HG03060 (cell line): ENCODE measurements at regions not wholly inside any gene's neighbourhood (a gene's known extent, or its start where the extent isn't known, plus 50 kb on each side); places are given as distances from the start of the nearest gene placed in this dataset.
"Not testable (repeated sequence)": the region's sequence is repeated elsewhere in the genome, so short reads cannot be mapped to it uniquely, and the experiment has no call there.

Source experiments
- ATAC-seq: cut with Tn5 transposase; IDR thresholded peaks from one replicate; pipeline ENCODE4 v1.9.1; 2021; ENCODE audit warnings: low read depth, moderate number of reproducible peaks; ENCODE audit not compliant: unreplicated experiment

DNA sequence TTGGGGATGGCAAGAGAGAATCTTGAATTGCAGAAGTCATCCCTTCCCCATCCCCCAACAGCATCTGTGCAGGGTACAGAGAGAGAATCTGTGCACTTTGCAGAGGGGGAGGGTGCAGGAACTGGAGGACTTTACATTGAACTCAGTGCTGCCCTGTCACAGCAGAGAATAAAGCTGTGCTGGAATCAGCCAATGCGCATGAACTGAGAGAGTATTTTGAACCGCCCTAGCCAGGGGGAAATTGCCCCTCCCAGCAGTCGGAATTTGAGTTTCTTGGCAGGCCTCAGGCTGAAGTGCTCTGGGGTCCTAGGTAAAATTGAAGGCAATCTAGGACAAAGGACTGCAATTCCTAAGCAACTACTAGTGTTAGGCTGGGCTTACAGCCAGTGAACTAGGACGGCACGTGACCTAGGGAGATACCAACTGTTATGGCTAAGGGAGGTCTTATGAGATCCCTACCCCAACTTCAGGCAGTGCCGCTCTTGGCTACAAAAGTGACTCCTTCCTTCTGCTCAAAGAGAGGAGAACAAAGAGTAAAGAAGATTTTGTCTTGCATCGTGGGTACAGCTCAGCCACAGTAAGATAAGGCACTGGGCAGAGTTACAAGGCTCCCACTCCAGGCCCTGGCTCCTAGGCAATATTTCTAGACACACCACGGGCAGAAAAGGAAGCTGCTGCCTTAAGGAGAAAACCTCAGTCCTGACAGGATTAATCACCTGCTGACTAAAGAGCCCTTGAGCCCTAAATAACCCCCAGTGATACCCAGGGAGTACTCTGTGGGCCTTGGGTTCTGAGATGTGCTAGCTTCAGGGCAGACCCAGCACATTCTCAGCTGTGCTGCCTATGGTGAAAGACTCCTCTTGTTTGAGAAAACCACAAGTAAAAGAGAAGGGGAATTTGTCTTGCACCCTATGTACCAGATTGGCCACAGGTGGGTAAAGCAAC, 300.5 kb upstream of the ALCAM start:
- no peak for ATAC-seq

DNA sequence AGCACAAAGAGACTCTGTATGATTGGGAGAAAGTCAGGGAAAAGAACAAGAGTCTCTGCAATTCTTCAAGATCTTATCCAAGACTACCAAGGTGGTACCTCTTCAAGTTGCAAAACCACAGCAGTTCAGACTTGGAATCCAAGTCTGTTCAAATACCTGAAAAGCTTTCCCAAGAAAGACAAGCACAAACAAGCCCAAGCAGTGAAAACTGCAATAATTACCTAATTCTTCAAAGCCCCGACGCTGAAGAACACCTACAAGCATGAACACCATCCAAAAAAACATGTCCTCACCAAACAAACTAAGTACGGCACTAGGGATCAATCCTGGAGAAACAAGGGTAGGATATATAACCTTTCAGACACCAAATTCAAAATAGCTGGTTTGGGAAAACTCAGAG, 299.3 kb upstream of the ALCAM start:
- no peak for ATAC-seq

DNA sequence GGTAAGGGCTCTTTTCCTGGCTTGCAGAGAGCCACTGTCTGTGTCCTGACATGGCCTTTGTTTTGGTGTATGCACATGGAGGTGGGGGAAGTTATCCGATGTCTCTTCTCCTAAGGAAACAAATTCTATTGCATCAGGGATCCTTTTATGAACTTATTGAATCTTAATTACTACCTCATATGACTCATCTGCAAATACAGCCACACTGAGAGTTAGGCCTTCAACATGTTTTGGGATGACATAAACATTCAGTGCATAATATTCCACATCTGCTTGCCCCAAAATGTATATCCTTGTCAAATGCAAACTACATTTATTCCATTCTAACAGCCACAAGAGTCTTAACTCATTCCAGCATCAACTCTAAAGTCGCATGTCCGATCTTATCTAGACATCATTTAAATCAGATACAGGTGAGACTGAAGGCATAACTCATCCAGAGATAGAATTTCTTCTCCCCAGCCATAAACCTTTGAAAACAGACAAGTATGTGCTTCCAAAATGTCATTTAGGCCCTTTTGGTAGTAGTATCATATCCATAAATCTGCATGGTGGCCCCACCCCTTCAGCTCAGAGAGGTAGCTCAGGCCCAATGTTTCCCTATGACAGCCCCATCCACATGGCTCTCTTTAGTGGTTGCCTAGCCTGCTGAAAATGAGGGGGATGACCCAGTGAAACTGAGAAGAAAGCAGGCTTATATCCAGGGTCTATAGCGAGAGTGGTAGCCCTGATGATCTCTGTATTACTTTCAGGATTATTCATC, 289.5 kb upstream of the ALCAM start:
- no peak for ATAC-seq

DNA sequence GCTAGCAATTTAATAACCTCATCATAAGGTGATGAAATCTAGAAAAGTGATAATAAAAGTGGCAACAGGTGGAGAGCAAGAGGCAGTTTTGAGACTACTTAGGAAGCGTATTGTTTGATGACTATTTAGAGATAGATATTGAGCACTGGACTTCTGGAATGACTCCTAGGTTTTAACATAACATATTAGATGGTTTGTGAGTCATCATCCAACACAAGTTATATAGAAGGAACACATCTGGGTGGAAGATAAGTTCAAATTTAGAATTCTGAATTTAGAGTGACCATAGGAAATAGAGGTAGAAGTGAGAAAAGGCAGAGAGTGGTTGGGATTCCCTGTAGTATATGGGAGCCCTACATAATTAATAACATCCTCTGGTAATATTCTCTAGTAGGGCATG, 282.8 kb upstream of the ALCAM start:
- ATAC-seq, result no peak

DNA sequence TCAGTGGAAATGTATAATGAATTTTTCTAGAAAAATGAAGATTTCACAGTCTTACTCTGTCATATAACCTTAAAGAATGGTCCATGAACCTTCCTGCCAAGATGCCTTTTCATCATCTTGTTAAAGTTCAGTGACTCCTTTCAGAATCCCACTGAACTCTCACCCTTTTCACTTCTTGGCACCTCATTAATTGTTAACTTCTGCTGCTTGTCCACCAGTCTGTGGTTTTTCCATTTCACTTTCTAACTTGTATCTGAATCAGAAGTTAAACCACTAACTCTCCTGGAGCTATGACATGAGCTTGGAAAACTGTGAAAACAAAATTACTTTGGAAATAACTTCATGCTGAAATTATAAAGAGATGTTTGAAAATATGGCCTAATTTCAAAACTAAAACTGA, 281.2 kb upstream of the ALCAM start:
- no peak for ATAC-seq

DNA sequence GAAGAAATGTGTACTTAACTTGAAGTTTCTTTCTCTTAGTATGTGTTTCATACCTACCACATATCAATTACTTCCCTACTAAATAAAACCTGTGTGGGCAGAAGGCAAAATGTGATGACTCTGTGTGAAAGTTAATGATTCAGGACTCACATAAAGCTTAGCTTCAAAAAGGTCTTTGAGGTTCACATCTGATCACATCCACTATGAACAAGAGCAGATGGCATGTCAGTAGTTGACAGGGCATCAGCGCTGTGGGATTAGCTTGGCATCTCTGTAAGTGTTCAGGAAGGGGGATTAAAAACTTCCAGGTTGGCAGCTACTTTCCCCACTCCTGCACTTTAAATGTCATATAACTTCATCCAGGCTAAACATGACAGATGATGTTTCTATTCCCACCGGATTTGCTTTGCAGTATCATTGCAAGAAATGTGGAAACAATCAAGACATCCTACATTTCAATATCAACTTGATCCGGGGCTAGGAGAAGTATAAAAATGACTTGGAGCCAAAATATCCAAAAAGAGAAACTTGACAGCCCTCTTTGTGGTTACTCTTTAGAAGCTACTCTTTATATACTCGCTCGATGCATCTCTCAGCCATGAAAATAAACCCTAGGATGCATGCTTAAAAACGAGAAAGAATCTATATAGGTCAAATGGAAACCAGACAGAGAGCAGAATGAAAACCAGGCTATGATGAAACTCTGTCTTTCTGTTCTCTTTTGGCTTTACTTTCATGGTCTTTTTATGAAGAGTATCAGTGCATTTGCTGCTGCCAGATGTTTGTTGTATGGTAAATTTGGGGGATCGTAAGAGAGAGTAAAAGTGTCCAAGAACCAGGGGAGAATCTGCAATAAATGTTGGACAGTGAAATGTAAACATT, 273.1 kb upstream of the ALCAM start:
- no peak for ATAC-seq

DNA sequence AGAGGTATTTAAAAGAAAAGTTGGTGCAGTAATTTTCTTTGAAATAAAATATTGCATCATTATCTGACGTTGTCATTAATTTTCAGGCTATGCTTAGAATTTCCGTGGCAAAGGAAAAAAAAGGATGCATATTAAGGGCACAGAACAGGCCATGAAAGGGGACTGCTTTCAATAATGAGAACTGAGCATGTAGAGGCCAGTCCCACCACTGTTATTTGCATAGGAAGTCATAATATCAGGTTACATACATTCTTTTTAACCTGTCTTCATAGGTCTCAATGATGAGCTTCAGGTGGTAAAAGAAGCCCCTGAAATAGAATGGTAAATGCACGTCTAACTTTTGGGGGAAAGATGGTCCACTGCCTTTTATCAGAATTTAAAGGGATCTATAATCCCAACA, 272.1 kb upstream of the ALCAM start:
- ATAC-seq, result no peak

DNA sequence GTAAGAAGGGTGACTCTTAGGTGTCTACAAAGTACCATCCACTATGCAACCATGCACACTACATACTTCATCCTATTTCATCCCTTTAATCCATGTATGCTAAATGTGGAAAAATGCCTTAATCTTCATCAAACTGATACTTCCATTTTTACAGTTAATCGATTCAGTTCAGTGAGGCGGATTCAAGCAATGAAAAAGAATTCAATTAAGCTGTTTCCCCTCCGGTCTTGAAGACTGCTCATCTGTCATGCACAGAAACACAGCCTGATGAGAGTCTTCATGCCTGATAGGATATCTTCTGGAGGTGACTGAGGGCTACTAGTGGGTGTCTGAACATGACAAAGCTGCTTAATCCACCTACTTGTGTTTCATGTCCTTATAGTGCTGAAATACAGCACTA, 270.6 kb upstream of the ALCAM start:
- ATAC-seq, result no peak

DNA sequence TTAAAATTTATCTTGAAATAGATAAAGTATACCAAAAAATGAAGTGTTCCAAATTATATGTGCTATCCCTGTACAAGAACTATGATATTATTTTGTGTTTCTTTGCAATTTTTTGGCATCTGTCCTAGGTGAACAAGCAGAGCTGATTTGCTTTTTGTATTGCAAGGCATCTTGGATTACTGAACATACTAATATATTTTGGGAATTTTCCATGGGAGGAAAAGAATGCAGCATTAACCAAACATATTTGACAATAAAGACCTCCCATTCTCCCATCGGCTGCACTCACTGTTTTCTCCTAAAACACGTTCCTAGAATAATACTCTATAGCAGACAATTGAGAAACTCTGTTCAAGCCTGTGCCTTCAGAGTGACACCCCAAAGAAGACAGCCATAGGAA, 265.1 kb upstream of the ALCAM start:
- no peak for ATAC-seq

DNA sequence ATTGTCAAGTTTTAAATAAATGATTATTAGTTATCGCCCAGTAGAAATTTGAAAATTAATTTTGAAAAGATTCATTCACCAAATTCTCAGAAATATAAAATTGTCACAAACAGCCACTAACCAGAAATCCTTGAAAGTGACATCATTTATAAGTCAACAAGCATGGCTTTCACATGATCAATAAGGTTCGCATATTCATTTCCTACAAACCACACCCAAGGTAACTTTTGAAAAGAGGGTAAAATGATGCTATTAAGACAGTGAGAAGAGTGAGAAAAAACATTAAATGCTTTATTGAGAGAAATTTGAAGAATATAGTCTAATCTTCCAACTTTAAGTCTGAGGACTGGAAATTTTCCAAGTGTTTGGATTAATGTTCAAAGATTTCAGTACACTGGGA, 263.6 kb upstream of the ALCAM start:
- no peak for ATAC-seq

DNA sequence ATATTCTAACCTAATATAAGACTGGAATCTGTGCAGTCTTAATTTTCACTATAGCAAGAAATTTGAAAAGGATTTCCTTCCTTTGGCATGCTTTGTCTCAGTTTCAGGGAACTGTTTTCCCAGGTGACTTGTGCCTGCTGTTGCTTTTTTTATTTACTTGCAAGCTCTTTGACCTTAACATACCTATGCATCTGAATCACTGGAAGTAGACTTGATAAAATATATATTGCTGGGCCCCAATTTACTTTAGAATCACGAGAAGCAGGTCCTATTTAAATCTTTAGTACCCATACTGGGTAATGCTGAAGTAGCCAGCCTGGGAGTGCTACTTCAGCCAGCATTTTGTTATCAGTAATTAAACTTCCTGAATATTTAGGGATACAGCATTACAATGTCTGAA, 257.9 kb upstream of the ALCAM start:
- ATAC-seq, result no peak

DNA sequence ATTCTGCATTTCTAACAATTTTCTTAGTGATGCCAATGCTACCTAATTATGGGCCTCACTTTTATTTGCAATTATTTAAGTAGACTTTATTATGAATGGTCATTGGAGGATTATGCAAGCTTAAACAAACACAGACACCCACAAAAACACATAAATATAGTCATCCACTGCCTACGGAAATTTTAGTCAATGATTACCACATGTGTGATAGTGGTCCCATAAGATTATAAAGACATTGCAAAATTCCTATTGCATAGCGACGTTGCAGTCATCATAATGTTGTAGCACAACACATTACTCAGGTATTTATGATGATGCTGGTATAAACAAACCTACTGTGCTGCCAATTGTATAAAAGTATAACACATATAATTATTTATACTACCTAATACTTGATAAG, 247.8 kb upstream of the ALCAM start:
- no peak for ATAC-seq

DNA sequence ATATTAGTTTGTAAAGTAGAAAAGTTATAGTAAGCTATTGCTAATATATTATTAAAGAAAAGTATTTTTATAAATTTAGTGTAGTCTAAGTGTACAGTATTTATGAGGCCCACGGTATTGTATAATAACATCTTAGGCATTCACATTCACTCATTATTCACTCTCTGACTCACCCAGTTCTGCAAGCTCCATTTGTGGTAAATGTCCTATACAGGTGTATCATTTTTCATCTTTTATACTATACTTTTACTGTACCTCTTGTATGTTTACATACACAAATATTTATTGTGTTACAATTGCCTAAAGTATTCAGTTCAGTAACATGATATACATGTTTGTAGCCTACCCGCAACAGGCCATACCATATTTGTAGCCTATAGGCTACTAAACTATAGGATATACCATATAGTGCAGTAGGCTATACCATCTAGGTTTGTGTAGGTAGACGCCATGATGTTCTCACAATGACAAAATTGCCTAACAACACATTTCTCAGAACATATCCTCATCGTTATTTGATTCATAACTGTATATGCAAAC, 246.8 kb upstream of the ALCAM start:
- ATAC-seq, result no peak

DNA sequence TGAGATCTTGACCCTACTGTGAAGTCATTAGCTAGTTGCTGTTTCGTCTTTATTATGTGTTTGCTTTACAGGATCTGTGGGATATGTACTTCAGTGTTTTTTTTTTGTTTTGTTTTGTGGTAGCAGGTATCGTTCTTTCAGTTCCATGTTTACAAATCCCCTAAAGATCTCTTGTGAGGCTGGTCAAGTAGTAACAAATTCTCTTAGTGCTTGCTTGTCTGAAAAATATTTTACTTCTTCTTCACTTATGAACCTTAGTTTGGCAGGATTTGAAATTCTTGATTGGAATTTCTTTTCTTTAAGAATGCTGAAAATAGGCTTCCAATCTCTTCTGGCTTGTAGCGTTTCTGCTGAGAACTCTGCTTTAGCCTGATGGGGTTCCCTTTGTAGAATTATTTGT, 235.8 kb upstream of the ALCAM start:
- no peak for ATAC-seq

DNA sequence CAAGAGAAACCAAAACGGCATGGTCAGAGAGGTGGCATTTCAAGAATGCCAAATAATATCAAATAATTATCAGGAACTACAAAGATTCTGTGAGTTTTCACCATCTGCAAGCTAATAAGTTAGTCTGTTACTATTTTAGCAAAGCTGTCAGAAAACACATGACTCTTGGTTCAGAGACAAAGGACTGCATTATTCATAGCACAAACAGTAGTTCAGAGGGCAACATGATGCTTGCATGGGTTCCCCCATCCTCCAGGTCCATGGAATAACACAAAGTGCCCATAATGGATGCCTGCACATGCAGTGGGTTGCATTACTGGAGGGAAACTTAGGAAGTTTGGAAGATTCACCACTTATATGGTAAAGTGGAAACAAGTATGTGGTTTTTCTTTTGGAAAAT, 228.8 kb upstream of the ALCAM start:
- ATAC-seq, result no peak

DNA sequence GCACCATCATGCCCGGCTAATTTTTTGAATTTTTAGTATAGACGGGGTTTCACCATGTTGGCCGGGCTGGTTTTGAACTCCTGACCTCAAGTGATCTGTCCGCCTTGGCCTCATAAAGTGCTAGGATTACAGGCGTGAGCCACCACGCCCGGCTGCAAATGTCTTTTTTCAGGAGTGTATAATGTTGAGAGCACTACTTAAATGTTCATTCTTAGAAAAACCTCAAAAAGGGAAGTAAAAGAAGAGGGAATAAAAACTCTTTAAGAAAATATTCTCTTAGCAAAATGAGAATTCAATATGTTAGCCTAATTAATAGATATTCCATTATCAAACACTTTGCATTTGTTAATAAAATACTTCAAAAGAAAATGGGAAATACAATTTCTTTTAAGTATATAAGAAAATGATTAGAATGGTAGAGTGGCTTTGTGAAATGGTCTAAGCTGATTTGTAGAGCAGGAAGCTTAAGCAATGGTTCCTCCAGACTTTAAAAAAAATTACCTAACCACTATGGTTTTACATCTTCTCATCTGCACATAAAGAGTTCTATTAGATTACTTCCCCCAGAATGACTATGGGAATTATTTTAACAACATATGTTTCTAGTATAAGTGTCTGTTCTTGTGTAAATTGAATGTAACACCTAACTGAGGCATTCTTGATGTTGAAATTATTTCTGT, 226.7 kb upstream of the ALCAM start:
- ATAC-seq, result no peak

DNA sequence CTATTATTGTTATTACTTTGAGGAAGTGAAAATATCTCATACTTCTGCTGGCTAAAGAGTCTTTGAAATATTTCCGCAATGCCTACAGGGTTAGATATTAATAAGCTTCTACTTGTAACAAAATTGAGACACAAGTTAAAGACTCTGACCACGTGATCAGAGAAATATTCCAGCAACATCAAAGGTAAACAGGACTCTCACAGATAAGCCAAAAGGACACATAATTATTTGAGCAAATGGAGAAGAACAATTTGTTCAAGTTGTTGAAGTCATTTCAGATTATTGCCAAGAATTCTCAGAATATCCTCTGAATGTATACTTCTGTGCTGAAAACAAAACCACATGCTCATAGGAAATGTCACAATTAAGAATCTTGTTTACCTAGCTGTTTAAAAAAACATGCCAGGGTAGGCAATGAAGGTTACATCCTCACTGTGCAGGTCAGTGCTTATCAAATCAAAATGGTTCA, 225.8 kb upstream of the ALCAM start:
- no peak for ATAC-seq

DNA sequence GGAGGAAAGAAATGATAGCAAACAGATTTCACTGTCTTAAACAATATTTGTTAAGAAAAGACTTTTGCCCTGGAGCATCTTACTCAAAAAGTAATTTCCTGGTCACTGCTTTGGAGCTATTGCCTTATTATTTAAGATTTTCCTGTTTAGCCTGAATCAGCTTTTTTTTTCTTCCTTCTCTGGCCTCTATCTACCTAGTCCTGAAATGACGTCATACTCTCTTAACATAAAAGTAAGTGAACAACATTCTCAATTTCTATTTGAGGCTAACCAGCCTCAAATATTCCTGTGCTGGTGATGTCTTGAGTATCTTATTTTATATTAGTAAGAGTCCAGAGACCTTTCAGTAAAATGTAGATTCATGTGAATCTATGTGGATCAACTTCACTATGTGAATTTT, 221.9 kb upstream of the ALCAM start:
- ATAC-seq, result no peak

DNA sequence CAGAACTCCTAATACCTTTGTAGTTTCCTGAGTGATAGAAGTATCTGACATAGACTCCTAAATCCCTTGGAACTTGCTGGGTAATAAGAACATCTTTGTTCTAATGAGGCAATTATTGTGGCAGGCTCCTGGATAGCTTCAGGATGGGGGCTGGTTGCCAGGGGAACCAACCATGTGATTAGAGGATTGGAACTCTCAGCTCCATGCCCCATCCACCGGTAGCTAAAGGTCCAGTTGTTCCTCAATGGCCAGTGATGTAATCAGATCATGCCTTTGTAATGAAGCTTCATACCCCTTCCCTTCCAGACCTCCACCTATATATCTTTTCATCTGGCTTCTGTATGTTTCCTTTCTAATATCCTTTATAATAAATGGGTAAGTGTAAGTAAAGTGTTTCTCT, 221.2 kb upstream of the ALCAM start:
- no peak for ATAC-seq

DNA sequence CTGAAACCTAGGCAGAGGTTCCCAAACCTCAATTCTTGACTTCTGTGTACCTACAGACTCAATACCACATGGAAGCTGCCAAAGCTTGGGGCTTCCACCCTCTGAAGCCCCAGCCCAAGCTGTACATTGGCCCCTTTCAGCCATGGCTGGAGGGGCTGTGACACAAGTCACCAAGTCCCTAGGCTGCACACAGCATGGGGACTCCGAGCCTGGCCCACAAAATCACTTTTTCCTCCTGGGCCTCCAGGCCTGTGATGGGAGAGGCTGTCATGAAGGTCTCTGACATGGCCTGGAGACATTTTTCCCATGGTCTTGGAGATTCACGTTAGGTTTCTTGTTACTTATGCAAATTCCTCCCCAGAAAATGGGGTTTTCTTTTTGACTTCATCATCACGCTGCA, 217.5 kb upstream of the ALCAM start:
- not testable (repeated sequence) for ATAC-seq
